HEK293T (cell line): ENCODE measurements at regions not wholly inside any gene's neighbourhood (a gene's known extent, or its start where the extent isn't known, plus 50 kb on each side); places are given as distances from the start of the nearest gene placed in this dataset.

Experiments
- CTCF ChIA-PET: fragments of 350-600 bp; formaldehyde crosslinking; extraction: SDS; loops from one replicate; lab custom pipeline; 2021; ENCODE audit warnings: antibody characterized with exemption, inconsistent platforms; lab: Yijun Ruan, JAX
- POLR2A ChIA-PET: fragments of 350-600 bp; formaldehyde crosslinking; extraction: SDS; loops from one replicate; lab custom pipeline; 2020; ENCODE audit warnings: antibody characterized with exemption, inconsistent platforms; lab: Yijun Ruan, JAX
- DNase-seq: peaks from one replicate; pipeline ENCODE4 v3.0.0; 2012; ENCODE audit warnings: mixed read lengths; ENCODE audit errors: extremely low spot score
- ARNT ChIP-seq: fragments of 450-650 bp; IDR thresholded peaks from 2 replicates; pipeline ENCODE4 v1.6.1; 2017; ENCODE audit warnings: mild to moderate bottlenecking
- BHLHE40 ChIP-seq: fragments of 450-650 bp; IDR thresholded peaks from 2 replicates; pipeline ENCODE4 v1.6.1; 2016; ENCODE audit warnings: mild to moderate bottlenecking, moderate library complexity, borderline replicate concordance
- CTBP1 ChIP-seq: fragments of 450-650 bp; IDR thresholded peaks from 2 replicates; pipeline ENCODE4 v1.6.1; 2016; ENCODE audit warnings: borderline replicate concordance
- ELF4 ChIP-seq: fragments of 450-650 bp; IDR thresholded peaks from 2 replicates; pipeline ENCODE4 v1.6.1; 2017; ENCODE audit warnings: antibody characterized with exemption
- FOXA1 ChIP-seq: fragments of 450-650 bp; IDR thresholded peaks from 2 replicates; pipeline ENCODE4 v1.6.1; 2016; ENCODE audit warnings: mild to moderate bottlenecking
- FOXK2 ChIP-seq: fragments of 450-650 bp; IDR thresholded peaks from 2 replicates; pipeline ENCODE4 v1.6.1; 2016; ENCODE audit warnings: mild to moderate bottlenecking
- FOXM1 ChIP-seq: fragments of 450-650 bp; IDR thresholded peaks from 2 replicates; pipeline ENCODE4 v1.6.1; 2017; ENCODE audit warnings: mild to moderate bottlenecking, borderline replicate concordance
- HDGF ChIP-seq: fragments of 450-650 bp; IDR thresholded peaks from 2 replicates; pipeline ENCODE4 v1.6.1; 2017; ENCODE audit warnings: antibody characterized with exemption, borderline replicate concordance
- L3MBTL2 ChIP-seq: fragments of 450-650 bp; conservative IDR thresholded peaks from 2 replicates; pipeline ENCODE4 v1.6.1; 2016; ENCODE audit warnings: mild to moderate bottlenecking
- LEF1 ChIP-seq: fragments of 450-650 bp; IDR thresholded peaks from 2 replicates; pipeline ENCODE4 v1.6.1; 2017; ENCODE audit warnings: mild to moderate bottlenecking, borderline replicate concordance
- NFRKB ChIP-seq: fragments of 450-650 bp; IDR thresholded peaks from 2 replicates; pipeline ENCODE4 v1.6.1; 2016; ENCODE audit warnings: mild to moderate bottlenecking, moderate library complexity
- PKNOX1 ChIP-seq: fragments of 450-650 bp; IDR thresholded peaks from 2 replicates; pipeline ENCODE4 v1.6.1; 2016
- SP1 ChIP-seq: fragments of 450-650 bp; IDR thresholded peaks from 2 replicates; pipeline ENCODE4 v1.6.1; 2017
- SUZ12 ChIP-seq: fragments of 450-650 bp; IDR thresholded peaks from 2 replicates; pipeline ENCODE4 v1.6.1; 2016; ENCODE audit warnings: mild to moderate bottlenecking
- TARDBP ChIP-seq: fragments of 450-650 bp; IDR thresholded peaks from 2 replicates; pipeline ENCODE4 v1.6.1; 2016
- ZNF384 ChIP-seq: fragments of 450-650 bp; IDR thresholded peaks from 2 replicates; pipeline ENCODE4 v1.6.1; 2016

- no peak for TF ChIP-seq L3MBTL2
- no peak for TF ChIP-seq HDGF
- no peak for TF ChIP-seq FOXA1
- TF ChIP-seq FOXK2: no peak
- TF ChIP-seq SP1: no peak
- no peak for TF ChIP-seq ARNT
- TF ChIP-seq CTBP1: no peak
- TF ChIP-seq SUZ12: no peak
- TF ChIP-seq ZNF384: no peak
- no peak for TF ChIP-seq BHLHE40
- TF ChIP-seq TARDBP: no peak
- no peak for TF ChIP-seq ELF4
- ChIA-PET CTCF (interaction anchor here (0.6 kb wide), 1 partner anchor 90 kb away, joined by 7 read pairs; no protein-coding TSS in a partner anchor), POLR2A (no interaction called here)
- no peak for DNase-seq
Measured at GRCh38 chr6:21527731-21528130, 65.8 kb upstream of the SOX4 start.

DNA sequence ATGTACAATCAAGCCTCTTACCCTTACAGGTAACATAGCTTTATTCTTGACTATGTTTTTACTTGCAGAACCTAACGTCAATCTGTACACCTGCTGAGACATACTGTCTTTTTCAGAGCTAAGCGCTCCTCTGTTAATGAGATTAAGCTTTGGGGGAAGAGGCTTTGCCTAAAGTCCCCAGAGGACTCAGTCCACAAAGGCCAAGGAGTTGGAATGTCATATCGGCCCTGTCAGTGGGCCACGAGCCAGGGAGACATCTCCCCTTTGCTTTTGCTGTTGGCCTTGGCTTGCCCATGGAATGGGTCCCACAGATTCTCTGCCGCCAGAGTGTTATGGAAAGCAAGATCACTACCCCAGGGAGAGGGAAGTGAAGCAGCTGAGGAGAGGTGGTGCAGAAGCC is 64.1 kb upstream of the SOX4 start:
- ChIA-PET CTCF (no interaction called here), POLR2A (no interaction called here)
- TF ChIP-seq SUZ12: no peak
- TF ChIP-seq ZNF384: no peak
- TF ChIP-seq NFRKB: no peak
- TF ChIP-seq BHLHE40: no peak
- no peak for TF ChIP-seq SP1
- TF ChIP-seq ELF4: no peak
- TF ChIP-seq FOXA1: no peak
- TF ChIP-seq FOXK2: no peak
- TF ChIP-seq HDGF: no peak
- TF ChIP-seq L3MBTL2: no peak
- DNase-seq: no peak

DNA sequence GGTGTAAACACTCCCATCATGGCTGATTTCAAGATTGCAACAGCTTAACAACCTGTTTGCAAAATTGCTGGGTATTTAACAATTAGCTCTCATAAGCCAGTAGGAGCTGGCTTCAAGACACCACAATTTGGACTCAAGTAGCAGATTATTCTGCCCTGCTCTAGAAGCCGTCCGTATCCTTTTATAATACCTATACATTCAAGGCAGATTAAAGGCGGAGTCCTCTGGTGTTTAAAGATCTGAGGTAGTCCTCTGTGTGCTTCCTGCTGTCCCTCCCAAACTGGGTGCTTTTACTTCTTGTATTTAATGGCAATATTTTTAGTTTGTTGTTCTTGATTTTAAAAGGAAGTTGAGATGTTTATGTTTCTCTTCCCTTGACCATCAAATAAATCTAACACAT is 62.2 kb upstream of the SOX4 start:
- DNase-seq: no peak
- ChIA-PET POLR2A (no interaction called here), CTCF (no interaction called here)
- TF ChIP-seq BHLHE40 (no peak), CTBP1 (no peak), SUZ12 (no peak), FOXM1 (no peak), HDGF (no peak), PKNOX1 (no peak), ARNT (no peak), ELF4 (no peak), TARDBP (no peak), SP1 (no peak), ZNF384 (no peak), FOXK2 (no peak), L3MBTL2 (no peak), NFRKB (no peak), LEF1 (no peak), FOXA1 (no peak)

GRCh38 chr6:21533678-21534077 is 59.9 kb upstream of the SOX4 start:
- CTCF ChIA-PET: no interaction called here
- POLR2A ChIA-PET: no interaction called here

GRCh38 chr6:21536280-21536766 is 57.2 kb upstream of the SOX4 start:
- TF ChIP-seq PKNOX1 (no peak), TARDBP (no peak), FOXK2 (no peak), SUZ12 (no peak), BHLHE40 (no peak), NFRKB (no peak), CTBP1 (no peak), ARNT (no peak), FOXM1 (no peak), FOXA1 (no peak), L3MBTL2 (no peak), SP1 (no peak)
- DNase-seq: no peak
- ChIA-PET POLR2A (no interaction called here), CTCF (no interaction called here)

More at GRCh38 chr6:21533678-21534077, 59.9 kb upstream of the SOX4 start:
- no peak for TF ChIP-seq FOXM1
- TF ChIP-seq ELF4: no peak
- no peak for TF ChIP-seq FOXA1
- TF ChIP-seq FOXK2: no peak
- TF ChIP-seq PKNOX1: no peak
- TF ChIP-seq SUZ12: no peak
- TF ChIP-seq NFRKB: no peak
- TF ChIP-seq ARNT: no peak
- no peak for TF ChIP-seq CTBP1
- no peak for TF ChIP-seq ZNF384
- no peak for TF ChIP-seq BHLHE40
- no peak for TF ChIP-seq HDGF
- DNase-seq: no peak

DNA sequence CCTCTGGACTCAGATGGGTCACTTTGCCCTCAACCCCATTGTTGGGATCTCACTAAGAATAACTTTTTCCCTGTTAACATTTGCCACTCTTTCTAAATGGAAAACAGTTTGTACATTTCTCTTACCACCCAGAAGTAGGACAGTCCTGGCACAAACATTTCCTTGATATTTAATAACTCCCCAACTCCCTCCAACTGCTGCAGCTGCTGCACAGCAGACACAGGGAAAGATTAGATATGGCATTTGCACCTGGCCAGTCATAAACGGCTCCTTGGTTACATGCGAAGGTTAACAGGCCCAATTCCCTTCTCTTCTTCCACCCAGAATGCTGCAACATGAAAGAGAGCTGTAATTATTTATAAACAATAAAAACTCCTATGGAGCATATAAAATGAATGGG is 55.9 kb upstream of the SOX4 start:
- POLR2A ChIA-PET: interaction anchor here (1.0 kb wide), 1 partner anchor 57 kb away, joined by 3 read pairs; no protein-coding TSS in a partner anchor
- no peak for DNase-seq
- TF ChIP-seq FOXM1 (no peak), PKNOX1 (no peak), CTBP1 (no peak), TARDBP (no peak), L3MBTL2 (no peak), FOXK2 (no peak), ZNF384 (no peak)
- CTCF ChIA-PET: no interaction called here
